H9 (cell line): ENCODE measurements at regions not wholly inside any gene's neighbourhood (a gene's known extent, or its start where the extent isn't known, plus 50 kb on each side); places are given as distances from the start of the nearest gene placed in this dataset.

Experiments used
- DNase-seq: peaks from one replicate; pipeline ENCODE4 v3.0.0-alpha.2; 2017
- H2AFZ ChIP-seq: one replicate; pipeline ENCODE4 v1.6.1; 2013; ENCODE audit warnings: mild to moderate bottlenecking, low read length, control low read depth, moderate library complexity
- H2AK5ac ChIP-seq: 2 replicates; pipeline ENCODE4 v1.6.1; 2013; ENCODE audit warnings: low read length, control low read depth, mixed read lengths; ENCODE audit not compliant: insufficient read length
- H2BK120ac ChIP-seq: one replicate; pipeline ENCODE4 v1.6.1; 2013; ENCODE audit warnings: low read depth, mild to moderate bottlenecking, low read length, control low read depth, inconsistent platforms; ENCODE audit not compliant: poor library complexity, severe bottlenecking
- H2BK12ac ChIP-seq: 2 replicates; pipeline ENCODE4 v1.6.1; 2013; ENCODE audit warnings: low read length, control low read depth, mixed read lengths, low read depth; ENCODE audit not compliant: insufficient read length
- H2BK15ac ChIP-seq: 2 replicates; pipeline ENCODE4 v1.6.1; 2013; ENCODE audit warnings: low read depth, low read length, control low read depth
- H2BK20ac ChIP-seq: one replicate; pipeline ENCODE4 v1.6.1; 2013; ENCODE audit warnings: low read depth, mild to moderate bottlenecking, low read length, control low read depth, inconsistent platforms; ENCODE audit not compliant: poor library complexity, severe bottlenecking
- H2BK5ac ChIP-seq: 2 replicates; pipeline ENCODE4 v1.6.1; 2013; ENCODE audit warnings: low read length, control low read depth, mixed read lengths; ENCODE audit not compliant: insufficient read length
- H3K14ac ChIP-seq: 2 replicates; pipeline ENCODE4 v1.6.1; 2013; ENCODE audit warnings: low read length, control low read depth; ENCODE audit not compliant: insufficient read depth
- H3K18ac ChIP-seq: 2 replicates; pipeline ENCODE4 v1.6.1; 2013; ENCODE audit warnings: low read depth, mild to moderate bottlenecking, mixed read lengths, low read length, control low read depth; ENCODE audit not compliant: insufficient read length
- H3K23ac ChIP-seq: 2 replicates; pipeline ENCODE4 v1.6.1; 2013; ENCODE audit warnings: low read length, control low read depth, mixed read lengths, low read depth; ENCODE audit not compliant: insufficient read length
- H3K23me2 ChIP-seq: 2 replicates; pipeline ENCODE4 v1.6.1; 2013; ENCODE audit warnings: low read depth, mild to moderate bottlenecking, mixed read lengths, low read length, control low read depth; ENCODE audit not compliant: insufficient read length, poor library complexity, severe bottlenecking
- H3K27ac ChIP-seq: 2 replicates; pipeline ENCODE4 v1.5.1; 2013; ENCODE audit warnings: low read length, control low read depth, mixed read lengths, low read depth; ENCODE audit not compliant: insufficient read length
- H3K27me3 ChIP-seq: 2 replicates; pipeline ENCODE4 v1.6.1; 2013; ENCODE audit warnings: low read length, control low read depth, inconsistent platforms; ENCODE audit not compliant: insufficient read depth
- H3K4ac ChIP-seq: 2 replicates; pipeline ENCODE4 v1.6.1; 2013; ENCODE audit warnings: low read depth, mild to moderate bottlenecking, control low read depth, inconsistent platforms, low read length, moderate library complexity
- H3K4me1 ChIP-seq: 2 replicates; pipeline ENCODE4 v1.6.1; 2013; ENCODE audit warnings: low read length, control low read depth, inconsistent platforms; ENCODE audit not compliant: insufficient read depth
- H3K4me2 ChIP-seq: 2 replicates; pipeline ENCODE4 v1.6.1; 2013; ENCODE audit warnings: low read length, control low read depth, mixed read lengths; ENCODE audit not compliant: insufficient read length, insufficient read depth
- H3K56ac ChIP-seq: 2 replicates; pipeline ENCODE4 v1.6.1; 2013; ENCODE audit warnings: low read depth, mild to moderate bottlenecking, mixed read lengths, low read length, control low read depth; ENCODE audit not compliant: insufficient read length
- H3K79me1 ChIP-seq: 2 replicates; pipeline ENCODE4 v1.6.1; 2013; ENCODE audit warnings: low read depth, mild to moderate bottlenecking, moderate library complexity, low read length, control low read depth, inconsistent platforms; ENCODE audit not compliant: insufficient read depth, poor library complexity, severe bottlenecking
- H3K79me2 ChIP-seq: 2 replicates; pipeline ENCODE4 v1.6.1; 2013; ENCODE audit warnings: low read length, control low read depth, inconsistent platforms; ENCODE audit not compliant: insufficient read depth
- H3K9ac ChIP-seq: 2 replicates; pipeline ENCODE4 v1.6.1; 2013; ENCODE audit warnings: low read length, control low read depth, mixed read lengths; ENCODE audit not compliant: insufficient read length; ENCODE audit errors: extremely low read depth
- H3K9me3 ChIP-seq: one replicate; pipeline ENCODE4 v1.6.1; 2013; ENCODE audit warnings: low read depth, low read length, inconsistent platforms; ENCODE audit not compliant: control insufficient read depth
- H3T11ph ChIP-seq: one replicate; pipeline ENCODE4 v1.6.1; 2013; ENCODE audit warnings: mild to moderate bottlenecking, low read length, control low read depth, inconsistent platforms
- H4K20me1 ChIP-seq: one replicate; pipeline ENCODE4 v1.6.1; 2013; ENCODE audit not compliant: control insufficient read depth, insufficient read length, insufficient read depth
- H4K5ac ChIP-seq: 2 replicates; pipeline ENCODE4 v1.6.1; 2013; ENCODE audit warnings: low read depth, mild to moderate bottlenecking, mixed read lengths, low read length, control low read depth; ENCODE audit not compliant: insufficient read length
- H4K8ac ChIP-seq: replicated peaks from 2 replicates; pipeline ENCODE4 v1.6.1; 2013; ENCODE audit warnings: low read length, control low read depth, mixed read lengths, low read depth; ENCODE audit not compliant: insufficient read length
- H4K91ac ChIP-seq: 2 replicates; pipeline ENCODE4 v1.6.1; 2013; ENCODE audit warnings: low read depth, mild to moderate bottlenecking, moderate library complexity, mixed read lengths, low read length, control low read depth; ENCODE audit not compliant: insufficient read length
- H3K27ac Mint-ChIP-seq, 3 experiments: 2 replicates in 2 of 3; 3 replicates in 1 of 3; pipeline ENCODE4 v1.8.0; 2020 to 2021; ENCODE audit warnings: mixed read lengths in 3 of 3, mild to moderate bottlenecking in 1 of 3, moderate library complexity in 1 of 3
- H3K27me3 Mint-ChIP-seq: 2 replicates; pipeline ENCODE4 v1.8.0; 2021; ENCODE audit warnings: low read depth, mild to moderate bottlenecking, moderate library complexity, mixed read lengths
- H3K36me3 Mint-ChIP-seq, 3 experiments: 2 replicates in 2 of 3; 3 replicates in 1 of 3; pipeline ENCODE4 v1.8.0; 2020 to 2021; ENCODE audit warnings: low read depth in 3 of 3, mixed read lengths in 3 of 3; ENCODE audit not compliant: insufficient read depth in 1 of 3
- H3K4me1 Mint-ChIP-seq, 2 experiments: 2 replicates each; pipeline ENCODE4 v1.8.0; 2020; ENCODE audit warnings: mixed read lengths in 2 of 2
- H3K4me3 Mint-ChIP-seq, 2 experiments: 2 replicates in 1 of 2; 3 replicates in 1 of 2; pipeline ENCODE4 v1.8.0; 2020 to 2021; ENCODE audit warnings: mild to moderate bottlenecking in 2 of 2, mixed read lengths in 2 of 2, moderate library complexity in 1 of 2
- H3K9me3 Mint-ChIP-seq, 2 experiments: 2 replicates in 1 of 2; 3 replicates in 1 of 2; pipeline ENCODE4 v1.8.0; 2020; ENCODE audit warnings: mild to moderate bottlenecking in 2 of 2, mixed read lengths in 2 of 2, moderate library complexity in 1 of 2
- CTCF ChIP-seq: fragments of 200-600 bp; sonication (generic); conservative IDR thresholded peaks from 3 replicates; pipeline ENCODE4 v1.8.0; 2021; ENCODE audit warnings: antibody characterized with exemption, mild to moderate bottlenecking
- WGBS: extraction: QIAGEN DNeasy Blood & Tissue Kit; methylation state at CpG from one replicate; pipeline ENCODE4 v1.1.7; 2013; ENCODE audit warnings: missing lambda C conversion rate, low lambda C conversion rate, mixed read lengths; ENCODE audit not compliant: insufficient read length; ENCODE audit errors: extremely low coverage; 5-methylcytosine and 5-hydroxymethylcytosine counted together

GRCh38 chr5:165066751-165067385, 1561.4 kb downstream of the MAT2B start:
- Histone ChIP-seq H2AK5ac (no peak overlapping the region), H3K9me3 (peaks cover 5% of the 10 kb centered on the region), H3K9ac (no peak overlapping the region), H3T11ph (no peak overlapping the region), H3K14ac (no peak overlapping the region), H2BK20ac (no peak overlapping the region), H3K79me1 (no peaks in the 10 kb centered on the region), H4K5ac (no peak overlapping the region), H3K4me1 (no peaks in the 10 kb centered on the region), H4K91ac (no peak overlapping the region), H2AFZ (no peak overlapping the region), H3K23ac (no peak overlapping the region), H2BK12ac (no peak overlapping the region), H3K56ac (no peak overlapping the region), H3K18ac (no peak overlapping the region), H3K23me2 (no peaks in the 10 kb centered on the region), H2BK120ac (no peak overlapping the region), H4K8ac (no peak overlapping the region), H3K79me2 (no peaks in the 10 kb centered on the region), H4K20me1 (no peaks in the 10 kb centered on the region), H3K4ac (no peak overlapping the region), H2BK5ac (no peak overlapping the region), H2BK15ac (no peak overlapping the region), H3K27me3 (no peaks in the 10 kb centered on the region), H3K4me2 (no peak overlapping the region), H3K27ac (no peak overlapping the region)
- H3K4me1 Mint-ChIP-seq, result no peaks in the 10 kb centered on the region
- TF ChIP-seq CTCF, result no peak
- H3K27ac Mint-ChIP-seq, result no peak overlapping the region
- no peak for DNase-seq
- WGBS, result no CpG with 5 or more reads among the region's 3 CpGs
- H3K36me3 Mint-ChIP-seq, result peaks cover 0 to 10% (median 2%) of the 10 kb centered on the region in 3 experiments; a peak in 2 of 7 replicates
- H3K4me3 Mint-ChIP-seq, result no peak overlapping the region
- no peaks in the 10 kb centered on the region for H3K27me3 Mint-ChIP-seq
- H3K9me3 Mint-ChIP-seq, result peaks cover 6 to 9% of the 10 kb centered on the region in 2 experiments
